Loucy (cell line): ENCODE measurements at regions not wholly inside any gene's neighbourhood (a gene's known extent, or its start where the extent isn't known, plus 50 kb on each side); places are given as distances from the start of the nearest gene placed in this dataset.
"Not testable (repeated sequence)": the region's sequence is repeated elsewhere in the genome, so short reads cannot be mapped to it uniquely, and the experiment has no call there.

Experiments used
- H2AFZ ChIP-seq: fragments of 200-600 bp; sonication (generic); 2 replicates; pipeline ENCODE4 v1.6.0; 2016; ENCODE audit warnings: antibody characterized with exemption, mild to moderate bottlenecking, low read length, moderate library complexity
- H3F3A ChIP-seq: fragments of 200-600 bp; 2 replicates; pipeline ENCODE4 v1.6.0; 2016; ENCODE audit warnings: antibody characterized with exemption, low read depth, mild to moderate bottlenecking
- H3K27me3 ChIP-seq: fragments of 200-600 bp; sonication (generic); 2 replicates; pipeline ENCODE4 v1.6.1; 2014; ENCODE audit warnings: low read length, mild to moderate bottlenecking; ENCODE audit not compliant: insufficient read depth, poor library complexity, severe bottlenecking
- H3K36me3 ChIP-seq: fragments of 200-600 bp; sonication (generic); 2 replicates; pipeline ENCODE4 v1.6.1; 2016; ENCODE audit warnings: low read length; ENCODE audit not compliant: insufficient read depth
- H3K4me1 ChIP-seq: fragments of 200-600 bp; sonication (generic); 2 replicates; pipeline ENCODE4 v1.5.1; 2014; ENCODE audit warnings: low read length, mild to moderate bottlenecking; ENCODE audit not compliant: insufficient read depth, poor library complexity, severe bottlenecking
- H3K4me2 ChIP-seq: fragments of 200-600 bp; sonication (generic); 2 replicates; pipeline ENCODE4 v1.6.0; 2014; ENCODE audit warnings: antibody characterized with exemption, low read length, low read depth, mild to moderate bottlenecking; ENCODE audit not compliant: poor library complexity, severe bottlenecking
- H3K4me3 ChIP-seq: fragments of 200-600 bp; sonication (generic); 2 replicates; pipeline ENCODE4 v1.5.1; 2014; ENCODE audit warnings: low read length, mild to moderate bottlenecking, mixed read lengths; ENCODE audit not compliant: poor library complexity, severe bottlenecking
- H3K79me2 ChIP-seq: fragments of 200-600 bp; sonication (generic); 2 replicates; pipeline ENCODE4 v1.6.1; 2014; ENCODE audit warnings: low read length; ENCODE audit not compliant: insufficient read depth
- H3K9ac ChIP-seq: fragments of 200-600 bp; sonication (generic); 2 replicates; pipeline ENCODE4 v1.6.0; 2014; ENCODE audit warnings: mild to moderate bottlenecking, low read depth, low read length, moderate library complexity; ENCODE audit not compliant: poor library complexity, severe bottlenecking
- H3K9me2 ChIP-seq: fragments of 200-600 bp; sonication (generic); replicated peaks from 2 replicates; pipeline ENCODE4 v1.6.1; 2016; ENCODE audit warnings: low read depth, low read length, mixed read lengths
- H3K9me3 ChIP-seq: fragments of 200-600 bp; sonication (generic); 2 replicates; pipeline ENCODE4 v1.6.1; 2014; ENCODE audit warnings: mild to moderate bottlenecking, antibody characterized with exemption, low read length, low read depth; ENCODE audit not compliant: insufficient read depth
- H4K20me1 ChIP-seq: fragments of 200-600 bp; sonication (generic); 2 replicates; pipeline ENCODE4 v1.6.0; 2014; ENCODE audit warnings: antibody characterized with exemption, low read length, mild to moderate bottlenecking; ENCODE audit not compliant: insufficient read depth, poor library complexity, severe bottlenecking
- CTCF ChIP-seq: fragments of 200-600 bp; sonication (generic); conservative IDR thresholded peaks from 2 replicates; pipeline ENCODE4 v1.5.1; 2014; ENCODE audit warnings: mild to moderate bottlenecking, antibody characterized with exemption, low read length
- EZH2phosphoT487 ChIP-seq: fragments of 200-600 bp; IDR thresholded peaks from 2 replicates; pipeline ENCODE4 v1.6.1; 2018; ENCODE audit warnings: antibody characterized with exemption, mild to moderate bottlenecking, moderate library complexity, borderline replicate concordance

- H3K4me1 ChIP-seq = no peaks in the 10 kb centered on the region
- TF ChIP-seq EZH2phosphoT487 = no peak
- TF ChIP-seq CTCF = no peak
- no peak overlapping the region for H2AFZ ChIP-seq
- H3F3A ChIP-seq = no peaks in the 10 kb centered on the region
- no peak overlapping the region for H3K9ac ChIP-seq
- H3K36me3 ChIP-seq = no peaks in the 10 kb centered on the region
- H3K4me2 ChIP-seq = no peak overlapping the region
- no peak overlapping the region for H3K4me3 ChIP-seq
- H4K20me1 ChIP-seq = no peaks in the 10 kb centered on the region
- no peaks in the 10 kb centered on the region for H3K79me2 ChIP-seq
- H3K27me3 ChIP-seq = no peaks in the 10 kb centered on the region
- H3K9me2 ChIP-seq = no peaks in the 10 kb centered on the region
- peaks cover 3% of the 10 kb centered on the region; the same call in 1 of the 2 replicates for H3K9me3 ChIP-seq
Measured at GRCh38 chr16:86231996-86232350, 278.4 kb upstream of the FOXF1 start.

- Histone ChIP-seq H3K4me2 (no peak overlapping the region), H4K20me1 (no peaks in the 10 kb centered on the region), H2AFZ (no peak overlapping the region), H3K4me3 (no peak overlapping the region), H3K27me3 (no peaks in the 10 kb centered on the region), H3F3A (no peaks in the 10 kb centered on the region), H3K36me3 (no peaks in the 10 kb centered on the region), H3K79me2 (no peaks in the 10 kb centered on the region), H3K9ac (no peak overlapping the region), H3K4me1 (no peaks in the 10 kb centered on the region), H3K9me2 (no peaks in the 10 kb centered on the region), H3K9me3 (peaks cover 3% of the 10 kb centered on the region; the same call in 1 of the 2 replicates)
- no peak for TF ChIP-seq CTCF
- no peak for TF ChIP-seq EZH2phosphoT487
Measured at GRCh38 chr16:86232496-86232895, 277.8 kb upstream of the FOXF1 start.

GRCh38 chr16:86233506-86233905, 276.8 kb upstream of the FOXF1 start:
- not testable (repeated sequence) for H3K9me2 ChIP-seq, H3F3A ChIP-seq, H4K20me1 ChIP-seq, H3K27me3 ChIP-seq, H3K9ac ChIP-seq, H3K4me3 ChIP-seq, H3K4me1 ChIP-seq, H3K9me3 ChIP-seq, H2AFZ ChIP-seq, H3K4me2 ChIP-seq, H3K79me2 ChIP-seq, H3K36me3 ChIP-seq

GRCh38 chr16:86239381-86239780, 270.9 kb upstream of the FOXF1 start:
- Histone ChIP-seq H2AFZ (no peak overlapping the region), H3K9ac (no peak overlapping the region), H3K4me1 (no peaks in the 10 kb centered on the region)

More at GRCh38 chr16:86239381-86239780, 270.9 kb upstream of the FOXF1 start:
- Histone ChIP-seq H3K4me2 (no peak overlapping the region), H3K9me3 (no peaks in the 10 kb centered on the region), H3K4me3 (no peak overlapping the region), H4K20me1 (no peaks in the 10 kb centered on the region), H3F3A (no peaks in the 10 kb centered on the region), H3K9me2 (no peaks in the 10 kb centered on the region), H3K27me3 (no peaks in the 10 kb centered on the region), H3K36me3 (no peaks in the 10 kb centered on the region), H3K79me2 (no peaks in the 10 kb centered on the region)
- no peak for TF ChIP-seq EZH2phosphoT487
